UCSD-AML1 (cell line): ENCODE measurements at regions not wholly inside any gene's neighbourhood (a gene's known extent, or its start where the extent isn't known, plus 50 kb on each side); places are given as distances from the start of the nearest gene placed in this dataset.

Experiments
- DNase-seq: peaks from one replicate; lab custom pipeline; 2025; ENCODE audit not compliant: unreplicated experiment; lab: John Stamatoyannopoulos, UW

DNA sequence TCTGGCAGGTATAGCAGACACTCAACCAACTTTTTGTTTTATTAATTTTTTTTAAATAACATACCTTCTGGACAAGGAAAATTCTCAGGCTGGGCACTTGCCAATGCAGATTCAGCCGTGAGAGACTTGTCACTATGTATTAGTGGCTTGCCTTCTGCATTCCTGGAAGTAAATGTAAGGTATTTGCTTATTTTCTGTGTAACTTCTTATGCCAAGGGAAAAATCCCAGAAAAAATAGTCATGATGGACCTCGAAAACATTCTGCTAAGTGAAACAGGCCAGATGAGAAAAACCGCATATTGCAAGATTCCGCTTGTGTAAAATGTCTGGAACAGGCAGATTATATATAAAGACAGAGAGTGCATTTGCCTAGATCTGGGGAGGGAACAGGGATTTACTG, 260.3 kb upstream of the DAPK1 start:
- no peak for DNase-seq

DNA sequence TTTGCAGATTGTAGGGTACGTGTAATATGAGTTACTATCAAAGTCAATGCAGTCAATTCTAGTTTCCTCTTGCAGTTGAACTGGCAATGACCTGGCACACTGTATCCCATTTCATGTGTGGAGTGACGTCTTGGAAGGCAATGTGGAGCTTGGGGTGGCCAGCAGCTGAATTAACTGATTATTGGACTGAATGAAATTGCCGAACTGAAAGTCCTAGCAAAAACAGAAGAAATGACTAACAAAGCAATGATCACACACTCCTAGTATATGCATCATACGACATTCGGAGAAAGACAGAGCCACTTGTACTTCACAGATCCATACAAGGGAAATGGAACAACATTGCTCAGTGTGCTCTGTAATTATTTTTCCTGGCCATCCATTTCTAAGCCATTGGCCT, 259.1 kb upstream of the DAPK1 start:
- no peak for DNase-seq

DNA sequence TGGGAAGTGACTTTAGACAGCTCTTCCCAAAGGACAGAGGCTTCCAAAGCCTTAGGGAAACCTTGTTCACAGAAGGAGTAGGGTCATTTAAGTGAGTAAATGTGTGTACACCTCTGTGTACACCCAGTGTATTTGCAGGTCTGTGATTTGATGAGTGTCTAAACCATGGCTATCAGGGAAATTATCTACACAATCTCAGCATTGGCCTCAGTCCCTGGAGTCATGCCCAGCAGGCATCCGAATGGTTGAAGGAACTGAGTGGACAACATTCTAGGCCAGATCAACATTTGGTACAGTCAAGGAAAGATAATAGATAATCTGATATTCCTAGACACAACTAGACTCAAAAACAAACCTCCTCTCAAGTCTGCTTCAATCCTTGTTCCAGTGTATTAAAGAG, 258.4 kb upstream of the DAPK1 start:
- DNase-seq: no peak

DNA sequence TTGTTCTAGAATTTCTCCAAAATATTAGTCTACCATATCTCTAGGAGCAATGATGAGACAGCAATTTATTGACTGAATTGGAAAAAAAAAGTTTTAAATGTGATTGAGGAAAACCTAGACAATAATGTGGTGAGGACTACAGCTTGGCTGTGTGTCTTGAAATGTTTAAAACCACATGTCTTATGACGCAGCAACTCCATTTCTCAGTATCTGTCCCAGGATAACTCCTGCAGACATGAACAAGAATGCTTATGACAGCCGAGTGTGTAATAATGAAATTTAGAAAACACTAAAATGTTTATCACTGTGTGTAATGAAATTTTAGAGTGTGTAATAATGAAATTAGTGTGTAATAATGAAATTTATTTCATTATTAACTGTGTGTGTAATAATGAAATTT, 254.1 kb upstream of the DAPK1 start:
- DNase-seq: no peak

DNA sequence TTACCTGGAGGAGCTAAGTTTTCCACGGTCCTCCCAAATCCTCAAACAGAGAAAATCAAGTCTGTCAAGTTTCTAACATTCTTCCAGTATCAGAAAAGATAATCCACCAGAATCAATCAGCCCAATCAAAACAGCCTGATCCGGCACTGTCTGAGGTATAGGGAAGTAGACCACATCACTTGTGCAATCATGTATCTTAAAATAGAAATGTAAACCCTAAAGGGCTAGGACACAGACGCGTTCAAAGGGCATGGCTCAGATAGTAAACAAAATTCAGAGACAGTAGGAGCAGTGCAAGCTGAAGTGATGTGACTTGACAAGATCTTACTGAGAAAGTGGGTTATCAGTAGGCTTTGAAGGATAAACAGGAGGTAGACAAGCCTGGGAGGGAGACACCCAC, 252.4 kb upstream of the DAPK1 start:
- DNase-seq: no peak

DNA sequence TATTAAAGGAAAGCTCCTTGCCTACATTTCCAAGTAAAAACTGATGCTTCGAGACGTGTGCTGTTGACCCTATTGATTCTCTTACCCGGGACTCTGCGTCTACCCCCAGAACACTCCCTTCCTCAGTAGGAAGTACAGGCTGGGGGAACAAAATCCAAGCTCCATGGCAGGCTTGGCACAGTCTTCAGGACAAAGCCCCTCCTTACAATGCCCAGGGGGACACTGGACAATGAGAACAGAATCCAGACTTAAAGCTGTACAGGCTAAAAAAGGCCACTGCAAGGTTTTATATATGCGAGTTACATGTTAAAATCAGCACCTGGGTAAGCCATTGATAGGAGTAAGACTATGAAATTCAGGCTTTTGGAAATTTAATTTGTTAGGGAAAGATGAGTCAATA, 250.6 kb upstream of the DAPK1 start:
- DNase-seq: no peak

DNA sequence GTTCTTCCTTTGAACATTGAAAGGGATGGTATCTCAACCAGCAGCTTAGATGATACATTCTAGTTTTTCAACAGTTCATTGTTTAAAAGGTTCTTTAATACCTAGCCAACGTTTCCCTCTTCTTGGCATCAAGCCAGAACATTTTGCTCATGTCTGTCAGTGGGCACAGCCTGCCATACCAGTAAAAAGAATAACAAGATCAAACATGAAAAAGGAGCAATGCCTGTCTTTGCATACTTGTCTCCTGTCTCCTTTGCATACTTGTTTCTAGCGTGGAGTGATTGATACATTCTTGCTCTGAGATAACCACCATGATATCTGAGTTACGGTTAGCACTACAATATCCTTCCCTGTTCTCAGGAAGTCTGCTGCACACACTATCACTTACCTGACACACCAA, 248.6 kb upstream of the DAPK1 start:
- DNase-seq: no peak

DNA sequence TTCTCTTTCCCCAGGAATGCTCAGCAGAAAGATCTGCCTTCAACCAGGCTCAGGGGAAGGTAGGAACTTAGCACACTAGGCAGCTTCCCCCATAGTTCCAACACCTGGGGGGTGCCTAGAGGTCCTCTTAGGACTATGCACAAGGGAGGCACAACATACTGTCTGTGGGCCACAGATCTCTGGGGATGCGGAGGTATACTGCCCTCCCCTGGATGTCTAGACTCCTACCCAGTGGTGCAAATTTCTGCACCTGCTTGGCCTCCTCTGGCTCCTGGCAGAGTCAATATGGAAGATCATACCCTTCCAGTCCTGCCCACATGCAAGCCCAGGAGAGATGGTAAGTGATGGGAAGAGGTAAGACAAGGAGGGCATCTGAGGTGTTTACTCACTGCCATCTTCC, 247.5 kb upstream of the DAPK1 start:
- no peak for DNase-seq

DNA sequence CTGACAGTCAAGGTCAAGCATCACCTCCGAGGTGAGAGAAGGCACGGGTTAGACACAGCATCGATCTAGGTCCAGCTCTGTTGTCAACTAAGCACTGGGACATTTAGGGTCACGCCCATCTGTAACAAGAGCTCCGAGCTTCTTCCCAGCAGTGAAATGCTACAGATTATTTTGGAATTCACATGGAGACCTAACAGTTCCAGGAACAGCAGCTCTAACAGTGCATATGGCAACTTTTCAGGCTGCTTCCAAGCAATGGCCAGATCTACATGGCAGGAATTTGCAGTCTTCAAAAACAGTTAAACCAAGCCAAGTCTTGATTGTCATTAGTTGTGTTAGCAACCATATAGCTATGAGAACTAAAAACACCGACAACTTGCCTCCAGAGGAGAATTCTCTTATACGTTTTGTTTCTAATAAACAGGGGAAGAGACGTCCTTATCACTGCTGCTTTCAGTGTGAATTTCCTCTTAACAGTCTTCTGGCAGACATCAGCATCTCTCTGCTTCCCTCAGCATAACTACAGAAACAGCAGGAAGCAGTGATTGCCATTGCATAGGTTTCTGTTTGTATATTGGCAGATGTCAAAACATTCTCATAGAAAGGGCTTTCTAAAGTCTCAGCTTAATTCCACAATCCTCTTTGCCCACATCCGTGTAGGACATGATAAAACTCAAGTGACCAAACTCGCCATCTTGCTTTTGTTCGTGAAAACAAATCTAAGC, 242.1 kb upstream of the DAPK1 start:
- no peak for DNase-seq

DNA sequence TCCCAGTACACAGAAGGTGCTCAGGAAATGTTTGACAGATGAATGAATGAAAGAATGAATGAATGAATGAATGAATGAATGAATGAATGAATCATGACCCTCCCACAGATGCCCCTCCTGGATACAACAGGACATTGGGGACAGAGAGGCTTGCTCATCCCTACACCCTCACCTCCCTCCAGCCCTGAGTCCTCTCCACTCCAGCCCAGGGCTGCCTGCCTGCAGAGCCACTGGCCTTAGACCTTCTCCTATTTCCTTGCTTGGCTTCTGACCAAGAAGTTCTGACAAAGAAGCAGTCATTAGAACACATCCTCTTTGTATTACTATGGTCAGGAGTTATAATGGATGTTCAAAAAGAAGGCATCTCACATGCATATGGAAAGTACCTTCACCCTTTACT, 240.7 kb upstream of the DAPK1 start:
- no peak for DNase-seq

DNA sequence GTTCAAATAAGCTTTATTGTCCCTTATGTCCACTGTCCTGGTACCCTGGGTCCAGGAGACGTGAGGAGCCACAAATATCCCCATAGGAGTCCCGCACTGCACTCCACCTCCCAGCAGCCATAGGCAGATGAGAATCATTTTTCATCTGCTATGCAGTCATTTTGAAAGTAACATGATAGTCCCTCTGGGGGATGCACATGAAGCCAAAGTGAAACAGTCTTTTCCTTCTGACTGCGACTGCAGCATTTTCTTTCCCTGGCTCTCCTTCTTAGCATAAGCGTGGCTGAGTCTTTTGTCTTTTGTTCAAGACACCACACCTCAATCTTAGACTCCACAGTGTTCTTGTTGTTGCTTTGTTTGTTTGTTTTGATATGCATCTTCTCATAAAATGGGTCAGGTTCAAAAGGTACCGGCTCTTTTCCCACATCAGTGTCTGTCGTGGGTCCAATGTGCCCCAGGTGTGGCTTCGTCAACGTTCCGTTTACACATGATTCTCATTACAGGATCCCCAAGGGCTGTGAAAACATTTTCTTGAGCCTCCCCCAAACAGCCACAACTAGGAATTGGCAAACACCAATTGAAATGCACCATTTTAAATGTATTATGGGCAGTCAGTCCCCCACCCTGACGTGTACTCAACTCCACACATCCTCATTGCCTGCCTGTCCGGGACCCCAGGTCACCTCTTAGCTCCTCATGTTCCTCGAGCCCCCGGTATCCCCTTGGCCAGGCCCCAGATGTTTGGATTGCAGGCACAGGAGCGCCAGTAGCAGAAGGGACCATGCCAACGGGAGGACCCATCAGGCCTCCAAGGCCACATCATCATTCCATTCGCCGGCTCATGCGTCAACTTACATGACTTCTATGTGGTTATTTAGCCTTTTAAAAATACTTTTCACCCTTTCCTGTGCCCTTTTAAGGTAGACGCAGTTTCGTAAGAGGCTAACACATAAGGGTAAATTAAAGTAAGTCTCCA, 237.8 kb upstream of the DAPK1 start:
- no peak for DNase-seq

DNA sequence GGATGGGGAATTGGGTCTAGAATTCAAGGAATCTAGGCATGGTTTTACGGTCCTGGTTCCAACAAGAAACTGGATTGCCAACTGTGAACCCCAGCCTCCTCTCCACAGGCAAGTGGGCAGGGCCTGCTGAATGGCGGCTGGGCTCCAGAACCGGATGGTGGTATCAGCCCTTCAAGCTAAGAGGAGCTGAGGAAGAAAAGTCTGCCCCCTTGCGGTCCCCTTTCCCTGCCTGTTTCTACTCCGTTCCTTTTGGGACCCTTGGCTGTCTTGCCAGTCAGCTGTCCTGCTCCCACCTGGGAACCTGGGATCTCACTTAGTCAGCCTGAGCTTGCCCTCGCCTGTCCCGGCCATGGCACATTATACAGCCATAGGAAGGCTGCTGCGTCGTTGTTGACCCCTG, 234.4 kb upstream of the DAPK1 start:
- no peak for DNase-seq

DNA sequence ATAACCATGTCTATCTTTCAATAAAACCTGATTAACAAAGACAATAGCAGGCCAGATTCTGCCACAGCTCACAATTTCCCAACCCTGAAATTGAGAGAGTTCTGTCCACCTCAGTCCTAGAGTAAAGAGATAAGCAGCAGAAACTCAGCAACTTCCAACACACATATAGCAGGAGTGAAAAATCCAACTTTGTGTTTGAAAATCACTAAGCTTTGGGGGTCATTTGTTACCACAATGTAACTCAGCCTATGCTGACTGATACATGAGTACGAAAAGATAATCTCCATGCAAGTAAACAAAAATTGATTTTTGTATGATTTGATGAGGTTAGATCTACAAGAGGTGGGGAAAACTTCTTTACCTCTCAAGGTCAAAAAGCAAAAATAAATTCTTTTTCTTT, 231.0 kb upstream of the DAPK1 start:
- DNase-seq: no peak

DNA sequence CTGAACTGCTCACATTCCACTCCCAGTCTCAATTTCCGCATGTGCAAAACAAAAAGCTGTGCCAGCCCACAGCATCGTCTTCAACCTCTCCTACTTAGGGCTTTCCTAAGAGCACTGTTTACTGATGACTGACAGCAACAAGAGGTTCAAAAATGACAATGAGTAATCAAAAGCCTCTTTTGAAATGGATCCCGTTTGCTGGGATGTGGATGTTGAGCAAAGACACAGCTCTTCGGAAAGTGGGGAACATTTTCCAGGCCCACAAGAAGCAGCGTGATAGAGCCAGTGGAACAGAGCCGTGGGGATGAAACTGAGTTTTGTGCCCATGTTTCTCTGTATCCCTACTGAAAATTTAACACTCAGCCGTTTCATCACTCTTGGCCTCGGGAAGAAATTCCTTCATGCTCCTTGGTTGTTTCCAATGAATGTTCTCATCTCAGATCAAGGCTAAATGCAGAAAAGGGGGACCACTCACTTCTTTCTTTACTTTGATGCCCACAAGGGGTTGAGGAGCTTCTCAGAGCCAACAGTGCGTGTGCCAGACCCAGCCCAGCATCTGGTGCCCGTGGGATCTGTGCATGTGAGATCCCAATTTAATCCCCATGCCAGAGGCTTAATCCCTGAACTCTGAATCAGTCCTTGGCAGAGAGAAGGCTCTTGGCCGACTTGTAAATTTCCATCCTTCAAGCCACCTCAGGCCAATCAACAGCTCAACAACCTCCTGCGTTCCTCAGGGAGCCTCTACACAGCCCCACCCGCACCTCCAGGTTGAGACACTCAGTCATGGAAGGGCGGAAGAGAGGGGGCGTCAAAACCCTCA, 230.2 kb upstream of the DAPK1 start:
- no peak for DNase-seq

DNA sequence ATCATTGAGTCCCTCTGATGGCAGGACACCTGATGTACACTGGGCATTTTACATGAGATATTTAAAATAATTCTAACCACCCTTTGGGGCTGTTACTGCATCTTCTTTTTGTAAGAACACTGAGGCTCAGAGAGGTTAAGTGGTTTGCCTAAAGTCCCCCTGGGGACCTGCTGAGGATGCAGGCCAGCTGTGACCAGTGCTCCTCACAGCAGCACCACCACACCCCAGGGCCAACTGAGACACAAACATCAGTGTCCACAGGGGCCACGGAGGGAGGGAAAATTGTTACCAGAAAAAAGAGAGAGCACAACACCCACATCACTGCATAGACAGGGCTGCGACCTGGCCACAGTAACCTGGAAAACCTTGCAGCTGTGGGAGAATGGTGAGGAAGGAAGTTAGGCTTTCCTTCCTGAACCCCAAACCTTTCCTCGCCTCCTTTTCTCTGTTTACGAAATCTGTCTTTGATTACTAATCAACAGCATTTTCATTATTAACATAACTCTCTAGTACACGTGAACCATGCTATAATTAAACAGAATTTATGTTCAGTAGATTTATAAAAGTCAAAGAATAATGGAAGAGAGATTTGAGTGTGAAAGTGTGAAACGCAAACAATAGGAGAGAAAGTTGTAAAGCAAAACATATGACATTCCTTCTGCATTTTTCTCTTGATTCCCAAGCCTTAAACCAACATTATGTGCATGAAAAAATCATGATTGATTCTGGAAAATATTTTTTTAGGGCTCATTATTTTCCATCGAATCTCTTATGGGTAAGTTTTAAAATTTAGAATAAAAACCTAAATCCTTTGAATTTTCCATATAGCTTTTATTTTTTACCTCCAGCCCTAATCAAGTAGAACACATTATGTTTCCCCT, 228.1 kb upstream of the DAPK1 start:
- no peak for DNase-seq

DNA sequence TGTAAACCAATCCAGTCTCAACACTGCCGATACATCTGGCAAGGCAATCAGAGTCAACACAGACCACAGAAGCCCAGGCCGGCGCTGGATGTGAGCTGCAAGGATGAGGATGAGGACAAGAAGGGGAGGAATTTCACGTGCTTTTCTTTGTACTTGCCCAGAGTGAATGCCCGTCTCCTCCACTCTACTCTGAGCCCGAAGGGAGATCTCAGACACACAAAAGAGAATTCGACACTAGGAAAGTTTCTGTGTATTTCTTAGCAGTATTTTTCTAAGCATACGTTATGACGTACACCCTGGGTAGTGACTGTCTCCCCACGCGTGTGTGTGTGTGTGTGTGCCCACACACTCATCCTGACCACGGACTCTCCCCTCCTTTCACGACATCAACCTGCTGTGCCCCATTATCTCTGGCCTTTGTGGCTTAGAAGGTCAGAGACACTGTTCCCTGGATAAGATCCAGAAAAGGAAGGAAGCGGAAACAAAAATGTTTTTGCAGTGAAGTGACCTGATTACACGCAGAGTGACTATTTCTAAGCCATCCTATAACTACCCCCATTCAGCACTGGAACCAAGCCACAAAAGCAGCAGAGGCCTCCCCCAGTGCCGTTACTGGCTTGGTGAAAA, 227.3 kb upstream of the DAPK1 start:
- no peak for DNase-seq

DNA sequence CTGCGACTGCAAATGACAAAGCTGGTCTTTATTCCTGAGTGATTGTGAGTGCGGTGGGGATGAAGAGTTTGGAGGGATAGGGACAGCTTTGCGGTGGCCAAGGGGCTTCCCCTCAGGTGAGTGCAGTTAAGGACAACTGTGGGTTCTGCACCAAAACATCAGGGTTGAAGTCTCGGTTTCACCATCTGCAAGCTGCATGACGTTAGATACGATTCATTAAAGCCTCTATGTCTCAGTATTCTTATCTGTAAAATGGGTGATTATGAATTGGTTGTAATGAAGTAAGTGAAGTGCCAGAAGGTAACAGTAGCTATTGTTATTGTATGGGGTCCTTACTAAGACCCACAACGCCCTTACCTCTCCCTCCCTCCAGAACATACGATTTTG, 226.8 kb upstream of the DAPK1 start:
- no peak for DNase-seq

DNA sequence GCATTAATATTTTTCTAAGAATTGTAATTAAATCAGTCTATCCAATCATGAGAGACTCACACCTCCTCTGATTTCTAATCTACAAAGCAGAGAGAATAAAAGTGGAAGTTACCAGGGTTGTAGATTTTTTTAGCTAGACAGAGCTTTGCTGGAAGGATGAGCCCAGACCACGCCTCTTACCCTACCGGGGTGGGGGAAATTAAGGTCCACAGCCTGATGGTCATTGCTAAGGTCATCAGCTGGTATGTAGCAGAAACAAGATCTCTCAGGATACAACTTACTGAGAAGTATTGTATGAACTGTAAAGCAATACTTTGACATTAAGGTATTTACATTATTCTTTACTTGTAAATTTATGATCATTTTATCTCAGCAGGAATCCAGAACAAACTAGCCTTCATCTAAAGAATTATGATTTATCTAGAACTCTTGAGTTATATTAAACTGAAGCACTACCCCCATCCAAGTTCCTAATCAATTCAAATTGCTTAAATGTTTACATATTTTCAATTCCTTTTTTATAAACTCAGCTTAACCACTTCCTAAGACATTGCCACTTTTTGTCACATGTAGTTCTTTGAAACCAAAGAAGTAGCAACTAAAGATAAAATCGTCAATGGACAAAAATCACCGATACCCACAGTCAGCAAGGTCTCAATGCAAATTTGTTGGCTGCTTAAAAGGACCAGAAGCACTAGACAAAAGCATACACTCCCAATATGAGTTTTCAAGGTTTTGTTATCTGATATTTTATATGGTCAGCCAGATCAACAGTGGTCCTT, 225.8 kb upstream of the DAPK1 start:
- no peak for DNase-seq

DNA sequence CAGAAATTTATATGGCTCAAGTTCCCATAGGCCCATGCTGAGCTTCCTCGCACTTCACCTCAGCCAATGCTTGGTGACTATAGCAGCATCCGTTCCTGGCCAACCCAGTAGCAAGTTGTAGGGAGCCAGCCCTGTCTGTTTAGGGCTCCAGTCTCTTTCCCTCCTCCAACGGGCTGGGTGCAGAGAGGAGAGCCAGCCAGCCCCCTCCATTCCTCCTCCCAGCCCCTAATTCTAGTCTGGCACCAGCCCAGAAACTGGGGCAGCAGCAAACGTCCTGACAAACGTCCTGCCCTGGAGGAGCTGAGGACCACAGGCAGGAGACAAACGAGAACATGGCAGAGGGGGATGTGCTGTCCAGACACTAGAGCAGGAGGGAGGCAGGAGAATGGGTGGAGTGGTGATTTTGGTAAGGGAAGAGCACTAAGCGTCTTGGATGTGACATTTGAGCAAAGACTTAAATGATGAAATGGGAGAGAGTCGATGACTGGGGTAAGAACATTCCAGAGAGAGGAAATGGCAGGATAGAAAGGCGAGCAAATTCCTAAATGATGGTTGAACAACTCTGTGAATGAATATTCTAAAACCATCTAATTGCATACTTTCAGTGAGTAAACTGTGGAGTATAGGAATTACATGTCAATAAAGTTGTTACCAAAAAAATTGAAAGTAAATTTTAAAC, 222.5 kb upstream of the DAPK1 start:
- no peak for DNase-seq
